K562 (cell line): ENCODE measurements at regions not wholly inside any gene's neighbourhood (a gene's known extent, or its start where the extent isn't known, plus 50 kb on each side); places are given as distances from the start of the nearest gene placed in this dataset.

Experiments
- BCLAF1 ChIP-seq, 2 experiments: fragments of 450-650 bp in 1 of 2; IDR thresholded peaks; 2 replicates each; pipeline ENCODE4 v1.6.1; 2011 to 2017; ENCODE audit warnings: low read depth in 2 of 2, antibody characterized with exemption in 1 of 2, borderline replicate concordance in 1 of 2, low read length in 1 of 2, mild to moderate bottlenecking in 1 of 2, mixed read lengths in 1 of 2; ENCODE audit not compliant: control insufficient read depth in 1 of 2
- ETS2 ChIP-seq: IDR thresholded peaks from 2 replicates; pipeline ENCODE4 v1.6.1; 2016; ENCODE audit warnings: borderline replicate concordance, missing genetic modification characterization, mild to moderate bottlenecking, moderate library complexity, missing compliant biosample characterization; ENCODE audit not compliant: poor library complexity, severe bottlenecking
- HMBOX1 ChIP-seq: sonication (generic); IDR thresholded peaks from 2 replicates; pipeline ENCODE4 v1.6.1; 2016
- HNRNPK ChIP-seq: fragments of 200-400 bp; formaldehyde crosslinking; IDR thresholded peaks from one replicate; pipeline ENCODE4 v1.6.1; 2018; ENCODE audit warnings: mild to moderate bottlenecking, low read depth, low read length; ENCODE audit not compliant: poor library complexity, severe bottlenecking
- MCM3 ChIP-seq: fragments of 450-650 bp; IDR thresholded peaks from 2 replicates; pipeline ENCODE4 v1.6.1; 2016
- SP2 ChIP-seq: IDR thresholded peaks from 2 replicates; pipeline ENCODE4 v1.6.1; 2011; ENCODE audit warnings: mild to moderate bottlenecking, low read depth, low read length, moderate library complexity; ENCODE audit not compliant: poor library complexity, severe bottlenecking; ENCODE audit errors: extremely low read depth
- ZNF407 ChIP-seq: fragments of 450-650 bp; IDR thresholded peaks from 2 replicates; pipeline ENCODE4 v1.6.1; 2016; ENCODE audit warnings: low read depth
- ZNF696 ChIP-seq: fragments of 250-450 bp; sonication (Bioruptor Pico); conservative IDR thresholded peaks from 2 replicates; pipeline ENCODE4 v1.4.0; 2020; ENCODE audit warnings: mild to moderate bottlenecking, moderate library complexity

GRCh38 chr20:4074877-4075455 is 59.6 kb upstream of the RNF24 start (continued):
- TF ChIP-seq ZNF407 (no peak), MCM3 (no peak), HNRNPK (no peak), SP2 (no peak), BCLAF1 (IDR thresholded peaks at IDR 0.05; ENCODE audit: borderline replicate concordance in 1 of 2, control insufficient read depth in 1 of 2, low read depth in 2 of 2, low read length in 1 of 2) (no peak), ETS2 (tag) (no peak), ZNF696 (no peak), HMBOX1 (peak; percentile 17; the same call in 1 of the 2 replicates)
